Right lobe of liver (tissue), 4 donors: ENCODE measurements at regions not wholly inside any gene's neighbourhood (a gene's known extent, or its start where the extent isn't known, plus 50 kb on each side); places are given as distances from the start of the nearest gene placed in this dataset.
A peak's percentile ranks its signal among the peaks of the same experiment; 100 is the strongest.

ENCODE experiments used
- POLR2A ChIP-seq: fragments of 450-650 bp; IDR thresholded peaks from one replicate; pipeline ENCODE4 v1.6.1; 2017; ENCODE audit warnings: antibody characterized with exemption, mild to moderate bottlenecking
- TF ChIP-seq, protein P1 (sequence below), 4 donors: fragments of 200-600 bp in 3 of 4; fragments of 450-650 bp in 1 of 4; IDR thresholded peaks; one replicate each; pipeline versions ENCODE4 v1.5.1 to v1.8.0; 2016 to 2022; ENCODE audit warnings: antibody characterized with exemption in 4 of 4, mild to moderate bottlenecking in 2 of 4
- donor health status: DM: no; HTN: no; CAD: no.
- donor health status: DM: no; HTN: no; CAD: no.
- donor health status: DM: no; HTN: yes; CAD: no.

DNA sequence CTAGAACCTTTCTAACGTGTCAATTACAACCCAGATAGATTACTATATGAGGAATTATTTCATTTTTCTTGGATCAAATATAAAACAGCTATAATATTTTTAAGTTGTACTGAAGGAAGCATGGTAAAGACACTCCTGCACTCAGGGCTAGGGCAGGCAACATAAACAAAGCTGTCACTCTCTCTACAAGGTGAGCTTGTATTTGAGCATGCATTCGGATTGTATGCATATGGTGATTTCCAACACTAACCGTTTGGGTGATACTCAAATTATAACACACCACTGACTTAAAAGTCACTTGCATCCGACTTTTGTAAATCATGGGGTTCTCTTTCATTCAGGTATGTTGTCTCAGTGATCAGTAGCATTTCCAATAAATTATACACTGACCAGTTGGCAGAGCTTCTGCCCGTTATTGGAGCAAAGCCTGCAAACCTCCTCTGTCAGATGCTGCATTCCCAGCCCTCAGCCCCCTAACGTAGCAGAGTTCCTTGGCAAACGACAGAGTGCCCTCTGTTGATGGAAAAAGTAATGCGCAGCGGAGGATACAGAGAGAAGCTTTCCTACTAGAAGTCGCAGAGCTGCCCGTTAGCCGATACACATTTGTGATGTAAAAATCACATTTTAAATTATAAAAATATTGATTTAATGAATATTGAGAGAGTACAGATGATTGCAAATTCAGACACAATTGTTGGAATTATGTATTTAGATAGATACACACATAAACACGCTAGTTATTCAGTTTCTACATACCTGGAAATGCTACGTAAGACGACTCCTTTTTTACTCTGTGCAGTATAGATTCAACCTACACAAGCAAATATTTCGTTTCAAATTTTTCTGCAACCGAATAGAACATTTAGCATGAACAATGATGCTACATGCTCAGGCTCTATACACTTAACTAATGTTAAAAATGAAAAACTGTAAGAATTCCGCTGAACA, 173.9 kb upstream of the SP4 start:
- TF ChIP-seq, protein P1, sequence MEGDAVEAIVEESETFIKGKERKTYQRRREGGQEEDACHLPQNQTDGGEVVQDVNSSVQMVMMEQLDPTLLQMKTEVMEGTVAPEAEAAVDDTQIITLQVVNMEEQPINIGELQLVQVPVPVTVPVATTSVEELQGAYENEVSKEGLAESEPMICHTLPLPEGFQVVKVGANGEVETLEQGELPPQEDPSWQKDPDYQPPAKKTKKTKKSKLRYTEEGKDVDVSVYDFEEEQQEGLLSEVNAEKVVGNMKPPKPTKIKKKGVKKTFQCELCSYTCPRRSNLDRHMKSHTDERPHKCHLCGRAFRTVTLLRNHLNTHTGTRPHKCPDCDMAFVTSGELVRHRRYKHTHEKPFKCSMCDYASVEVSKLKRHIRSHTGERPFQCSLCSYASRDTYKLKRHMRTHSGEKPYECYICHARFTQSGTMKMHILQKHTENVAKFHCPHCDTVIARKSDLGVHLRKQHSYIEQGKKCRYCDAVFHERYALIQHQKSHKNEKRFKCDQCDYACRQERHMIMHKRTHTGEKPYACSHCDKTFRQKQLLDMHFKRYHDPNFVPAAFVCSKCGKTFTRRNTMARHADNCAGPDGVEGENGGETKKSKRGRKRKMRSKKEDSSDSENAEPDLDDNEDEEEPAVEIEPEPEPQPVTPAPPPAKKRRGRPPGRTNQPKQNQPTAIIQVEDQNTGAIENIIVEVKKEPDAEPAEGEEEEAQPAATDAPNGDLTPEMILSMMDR (IDR thresholded peaks at IDR 0.05): peak; percentile 41 to 77 (median 64)
- TF ChIP-seq POLR2A: no peak
